Panc1 (cell line): ENCODE measurements at regions not wholly inside any gene's neighbourhood (a gene's known extent, or its start where the extent isn't known, plus 50 kb on each side); places are given as distances from the start of the nearest gene placed in this dataset.

Experiments
- POLR2AphosphoS5 ChIP-seq: IDR thresholded peaks from 2 replicates; pipeline ENCODE4 v1.6.1; 2012; ENCODE audit warnings: mild to moderate bottlenecking, low read depth, low read length, moderate library complexity
- TCF7L2 ChIP-seq: IDR thresholded peaks from 2 replicates; pipeline ENCODE4 v1.6.1; 2011; ENCODE audit warnings: mild to moderate bottlenecking, low read depth, low read length, inconsistent platforms
- TF ChIP-seq, protein P1 (sequence below): fragments of 450-650 bp; IDR thresholded peaks from 2 replicates; pipeline ENCODE4 v1.5.1; 2017; ENCODE audit warnings: mild to moderate bottlenecking

DNA sequence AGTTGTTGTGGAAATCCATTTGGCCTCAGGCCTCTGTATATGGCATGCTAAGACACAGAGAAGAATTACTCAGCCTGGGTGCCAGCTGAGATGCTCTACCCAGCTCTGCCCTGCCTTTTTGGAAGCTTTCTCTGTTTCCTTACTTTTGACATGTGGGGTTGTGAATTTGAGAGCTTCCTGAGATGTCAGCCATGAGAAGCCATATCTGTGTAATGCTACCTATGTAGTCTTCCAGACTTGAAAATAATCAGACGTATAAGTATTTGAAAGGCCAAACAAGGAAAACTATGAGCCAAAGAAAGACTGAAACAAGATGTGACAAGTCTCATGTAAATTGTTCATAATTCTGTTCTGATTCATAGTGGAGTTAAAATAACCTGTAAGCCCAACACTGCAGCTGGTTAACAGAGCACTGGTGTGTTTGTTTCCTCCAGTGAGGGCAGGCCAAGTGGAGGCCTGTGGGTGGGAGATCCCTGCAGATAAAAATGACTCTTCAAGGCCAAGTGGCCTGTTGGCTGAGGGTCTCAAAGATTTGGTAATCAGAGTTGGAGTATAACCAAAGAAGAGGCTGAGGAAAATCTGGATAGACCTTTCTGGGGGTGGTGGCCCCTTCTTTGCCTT lies 94.0 kb downstream of the TMX1 start:
- TF ChIP-seq, protein P1, sequence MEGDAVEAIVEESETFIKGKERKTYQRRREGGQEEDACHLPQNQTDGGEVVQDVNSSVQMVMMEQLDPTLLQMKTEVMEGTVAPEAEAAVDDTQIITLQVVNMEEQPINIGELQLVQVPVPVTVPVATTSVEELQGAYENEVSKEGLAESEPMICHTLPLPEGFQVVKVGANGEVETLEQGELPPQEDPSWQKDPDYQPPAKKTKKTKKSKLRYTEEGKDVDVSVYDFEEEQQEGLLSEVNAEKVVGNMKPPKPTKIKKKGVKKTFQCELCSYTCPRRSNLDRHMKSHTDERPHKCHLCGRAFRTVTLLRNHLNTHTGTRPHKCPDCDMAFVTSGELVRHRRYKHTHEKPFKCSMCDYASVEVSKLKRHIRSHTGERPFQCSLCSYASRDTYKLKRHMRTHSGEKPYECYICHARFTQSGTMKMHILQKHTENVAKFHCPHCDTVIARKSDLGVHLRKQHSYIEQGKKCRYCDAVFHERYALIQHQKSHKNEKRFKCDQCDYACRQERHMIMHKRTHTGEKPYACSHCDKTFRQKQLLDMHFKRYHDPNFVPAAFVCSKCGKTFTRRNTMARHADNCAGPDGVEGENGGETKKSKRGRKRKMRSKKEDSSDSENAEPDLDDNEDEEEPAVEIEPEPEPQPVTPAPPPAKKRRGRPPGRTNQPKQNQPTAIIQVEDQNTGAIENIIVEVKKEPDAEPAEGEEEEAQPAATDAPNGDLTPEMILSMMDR: no peak
- no peak for TF ChIP-seq TCF7L2
- no peak for TF ChIP-seq POLR2AphosphoS5
